Bronchial epithelial cell (primary cell): ENCODE measurements at regions not wholly inside any gene's neighbourhood (a gene's known extent, or its start where the extent isn't known, plus 50 kb on each side); places are given as distances from the start of the nearest gene placed in this dataset.
A peak's percentile ranks its signal among the peaks of the same experiment; 100 is the strongest.

Experiments used
- DNase-seq: peaks from one replicate; pipeline ENCODE4 v3.0.0-alpha.2; 2010; ENCODE audit warnings: low read depth
- FAIRE-seq: peaks from 2 replicates; lab custom pipeline; 2011; peaks lifted over from hg19 to GRCh38; lab: Jason Lieb, UNC
- H3K27me3 ChIP-seq: 2 replicates; pipeline ENCODE4 v1.5.1; 2011; ENCODE audit warnings: low read length; ENCODE audit not compliant: control insufficient read depth, insufficient read depth
- H3K36me3 ChIP-seq: 2 replicates; pipeline ENCODE4 v1.5.1; 2011; ENCODE audit warnings: low read length; ENCODE audit not compliant: control insufficient read depth, insufficient read depth
- H3K4me3 ChIP-seq: 2 replicates; pipeline ENCODE4 v1.5.1; 2011; ENCODE audit warnings: mild to moderate bottlenecking, low read depth, low read length, control low read depth
- CTCF ChIP-seq: IDR thresholded peaks from 2 replicates; pipeline ENCODE4 v1.5.1; 2011; ENCODE audit warnings: mild to moderate bottlenecking, moderate library complexity, low read length, control low read depth, inconsistent platforms; ENCODE audit not compliant: insufficient read depth, severe bottlenecking

GRCh38 chr5:144581044-144581443 is 410.4 kb downstream of the KCTD16 start:
- Histone ChIP-seq H3K4me3 (no peak overlapping the region), H3K36me3 (no peaks in the 10 kb centered on the region), H3K27me3 (no peaks in the 10 kb centered on the region)
- no peak for TF ChIP-seq CTCF
- no peak for FAIRE-seq
- DNase-seq, result no peak

- FAIRE-seq (no peak), DNase-seq (no peak)
- no peaks in the 10 kb centered on the region for H3K36me3 ChIP-seq
- no peak overlapping the region for H3K4me3 ChIP-seq
- H3K27me3 ChIP-seq, result no peaks in the 10 kb centered on the region
- no peak for TF ChIP-seq CTCF
These were observed 407.0 kb downstream of the KCTD16 start for GRCh38 chr5:144577676-144578075.

DNA sequence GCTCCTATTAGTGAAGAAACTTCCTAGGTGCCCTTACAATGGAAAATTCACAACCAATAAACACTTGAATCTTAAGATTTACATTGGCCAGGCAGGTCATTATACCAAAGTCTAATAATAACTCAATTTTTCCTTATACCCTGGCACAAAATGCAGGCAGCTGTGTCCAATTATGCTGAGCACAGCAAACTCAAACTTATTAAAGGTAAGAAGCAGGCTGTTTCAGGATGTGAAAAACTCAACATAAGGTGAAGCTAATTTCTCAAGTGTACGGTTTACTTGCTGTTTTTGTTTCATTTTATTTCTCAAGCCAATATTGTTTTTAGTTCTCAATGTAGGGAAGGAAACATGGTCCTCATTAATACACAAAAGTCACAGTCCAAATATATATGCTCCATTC is 405.1 kb downstream of the KCTD16 start:
- no peak for TF ChIP-seq CTCF
- DNase-seq (no peak), FAIRE-seq (no peak)
- H3K36me3 ChIP-seq, result no peaks in the 10 kb centered on the region
- no peak overlapping the region for H3K4me3 ChIP-seq
- H3K27me3 ChIP-seq, result no peaks in the 10 kb centered on the region

DNA sequence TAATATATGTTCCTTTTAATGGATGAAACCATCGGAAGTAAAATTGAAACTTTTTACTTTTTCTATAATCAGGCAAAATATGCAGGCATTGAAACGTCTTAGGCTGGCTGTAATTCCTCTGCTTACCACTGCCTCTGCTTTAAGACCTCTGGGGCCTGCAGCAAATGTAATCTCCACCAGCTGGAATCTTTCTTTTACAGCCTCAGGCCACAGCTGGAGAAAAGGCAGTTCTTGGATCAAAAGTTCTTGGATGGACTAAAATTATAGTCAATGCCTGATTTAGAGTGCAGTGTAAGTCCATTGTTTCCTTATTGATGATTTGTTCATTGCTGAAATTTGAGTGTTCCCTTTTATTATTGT is 396.7 kb downstream of the KCTD16 start:
- DNase-seq (no peak), FAIRE-seq (no peak)
- Histone ChIP-seq H3K27me3 (no peaks in the 10 kb centered on the region), H3K36me3 (no peaks in the 10 kb centered on the region), H3K4me3 (no peak overlapping the region)
- no peak for TF ChIP-seq CTCF

- Histone ChIP-seq H3K27me3 (no peaks in the 10 kb centered on the region), H3K4me3 (no peak overlapping the region), H3K36me3 (no peaks in the 10 kb centered on the region)
- DNase-seq, result peak; percentile 42
- no peak for TF ChIP-seq CTCF
- FAIRE-seq, result no peak
These were observed 396.2 kb downstream of the KCTD16 start for GRCh38 chr5:144566747-144567420.

DNA sequence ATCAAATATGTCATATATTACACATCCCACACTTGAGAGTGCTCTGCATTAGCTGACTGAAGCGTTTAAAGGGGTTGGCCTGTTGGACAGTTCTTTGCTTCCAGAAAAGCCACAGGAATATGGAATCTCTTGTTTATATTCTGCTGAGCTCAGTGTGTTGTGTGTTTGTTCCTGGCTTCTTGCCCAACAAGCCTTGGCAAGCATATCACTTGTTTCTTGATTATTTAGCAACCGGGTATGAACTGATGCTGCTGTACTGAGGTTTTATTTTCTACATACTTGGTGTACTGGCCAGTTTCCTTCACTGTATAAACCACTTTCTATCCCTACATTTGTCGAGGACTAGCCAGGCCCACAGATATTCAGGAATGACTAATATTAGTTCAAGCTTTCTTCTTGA is 378.9 kb downstream of the KCTD16 start:
- H3K36me3 ChIP-seq, result no peaks in the 10 kb centered on the region
- no peak for FAIRE-seq
- no peaks in the 10 kb centered on the region for H3K27me3 ChIP-seq
- peak; percentile 43 for DNase-seq
- no peak overlapping the region for H3K4me3 ChIP-seq
- TF ChIP-seq CTCF, result no peak
